CD4-positive, alpha-beta memory T cell (primary cell): ENCODE measurements at regions not wholly inside any gene's neighbourhood (a gene's known extent, or its start where the extent isn't known, plus 50 kb on each side); places are given as distances from the start of the nearest gene placed in this dataset.

Experiments used
- CTCF ChIA-PET: fragments of 350-600 bp; sonication (Branson Sonifier 250); formaldehyde crosslinking; loops from one replicate; lab custom pipeline; 2021; ENCODE audit warnings: inconsistent platforms; ENCODE audit not compliant: partially characterized antibody; lab: Charles Lee
- POLR2A ChIA-PET: fragments of 350-600 bp; sonication (Branson Sonifier 250); formaldehyde crosslinking; loops from one replicate; lab custom pipeline; 2021; ENCODE audit not compliant: partially characterized antibody; lab: Charles Lee
- DNase-seq, 5 donors: peaks; one replicate each; pipeline versions ENCODE4 v3.0.0 to v3.0.0-alpha.2; 2020 to 2022; ENCODE audit warnings: mixed read lengths in 1 of 5
- H3K27ac ChIP-seq: one replicate; pipeline ENCODE4 v1.7.0; 2013; ENCODE audit warnings: low read depth, low read length
- H3K27me3 ChIP-seq: 2 replicates; pipeline ENCODE4 v1.7.0; 2013; ENCODE audit warnings: mild to moderate bottlenecking, low read length, moderate library complexity; ENCODE audit not compliant: insufficient read depth
- H3K36me3 ChIP-seq: 2 replicates; pipeline ENCODE4 v1.7.0; 2013; ENCODE audit warnings: mild to moderate bottlenecking, low read length, moderate library complexity; ENCODE audit not compliant: insufficient read depth
- H3K4me1 ChIP-seq: 2 replicates; pipeline ENCODE4 v1.7.0; 2013; ENCODE audit warnings: mild to moderate bottlenecking, low read length, moderate library complexity; ENCODE audit not compliant: insufficient read depth
- H3K4me3 ChIP-seq, 2 donors: one replicate each; pipeline ENCODE4 v1.7.0; 2013; ENCODE audit warnings: low read length in 2 of 2, mild to moderate bottlenecking in 1 of 2
- H3K9me3 ChIP-seq, 2 donors: one replicate each; pipeline ENCODE4 v1.7.0; 2013; ENCODE audit warnings: low read length in 2 of 2, control low read depth in 1 of 2; ENCODE audit not compliant: control insufficient read depth in 1 of 2
- H3K27ac Mint-ChIP-seq, 7 donors: one replicate each; pipeline ENCODE4 v1.8.0; 2020 to 2021; ENCODE audit warnings: mixed read lengths in 7 of 7, mild to moderate bottlenecking in 6 of 7, inconsistent platforms in 3 of 7, moderate library complexity in 3 of 7
- H3K27me3 Mint-ChIP-seq, 2 donors: one replicate each; pipeline ENCODE4 v1.8.0; 2020 to 2021; ENCODE audit warnings: mixed read lengths in 2 of 2
- H3K36me3 Mint-ChIP-seq, 2 donors: one replicate each; pipeline ENCODE4 v1.8.0; 2020 to 2021; ENCODE audit warnings: mixed read lengths in 2 of 2, inconsistent platforms in 1 of 2, mild to moderate bottlenecking in 1 of 2
- H3K4me1 Mint-ChIP-seq, 4 donors: one replicate each; pipeline ENCODE4 v1.8.0; 2020 to 2021; ENCODE audit warnings: mixed read lengths in 4 of 4, mild to moderate bottlenecking in 1 of 4
- H3K4me3 Mint-ChIP-seq, 8 donors: one replicate each; pipeline ENCODE4 v1.8.0; 2020 to 2021; ENCODE audit warnings: mixed read lengths in 8 of 8, mild to moderate bottlenecking in 7 of 8, moderate library complexity in 6 of 8, inconsistent platforms in 3 of 8
- H3K9me3 Mint-ChIP-seq, 8 donors: one replicate each; pipeline ENCODE4 v1.8.0; 2020 to 2021; ENCODE audit warnings: mixed read lengths in 8 of 8, mild to moderate bottlenecking in 5 of 8, inconsistent platforms in 3 of 8, moderate library complexity in 1 of 8
- intact Hi-C: fragments of 100-400 bp; cut with micrococcal nuclease; formaldehyde crosslinking; loops from one replicate; pipeline ENCODE4 v1.15.1; 2023

GRCh38 chr10:106493751-106494150, 670.8 kb downstream of the SORCS1 start:
- Mint-ChIP-seq H3K4me1 (no peaks in the 10 kb centered on the region), H3K9me3 (peaks cover 0 to 12% (median 6%) of the 10 kb centered on the region in 8 donors), H3K4me3 (no peak overlapping the region), H3K27ac (no peak overlapping the region), H3K27me3 (no peaks in the 10 kb centered on the region), H3K36me3 (no peaks in the 10 kb centered on the region)
- DNase-seq: no peak
- POLR2A ChIA-PET: no interaction called here
- intact Hi-C loops: no loop called here
- H3K27me3 ChIP-seq: no peaks in the 10 kb centered on the region
- no peak overlapping the region for H3K4me3 ChIP-seq
- H3K27ac ChIP-seq: no peak overlapping the region
- CTCF ChIA-PET: no interaction called here
- H3K4me1 ChIP-seq: no peaks in the 10 kb centered on the region
- peaks cover 0 to 5% of the 10 kb centered on the region in 2 donors for H3K9me3 ChIP-seq
- no peaks in the 10 kb centered on the region for H3K36me3 ChIP-seq

GRCh38 chr10:106493226-106493625, 671.3 kb downstream of the SORCS1 start:
- no peak overlapping the region for H3K27ac Mint-ChIP-seq
- intact Hi-C loops: no loop called here
- CTCF ChIA-PET: no interaction called here

GRCh38 chr10:106487726-106488125, 676.8 kb downstream of the SORCS1 start:
- Histone ChIP-seq H3K4me3 (no peak overlapping the region), H3K27me3 (no peaks in the 10 kb centered on the region), H3K9me3 (no peaks in the 10 kb centered on the region), H3K36me3 (no peaks in the 10 kb centered on the region), H3K27ac (no peak overlapping the region), H3K4me1 (no peaks in the 10 kb centered on the region)
- ChIA-PET POLR2A (no interaction called here), CTCF (no interaction called here)
- no peak for DNase-seq
- Mint-ChIP-seq H3K36me3 (no peaks in the 10 kb centered on the region), H3K4me3 (no peak overlapping the region), H3K4me1 (no peaks in the 10 kb centered on the region), H3K9me3 (peaks cover 0 to 25% (median 4%) of the 10 kb centered on the region in 8 donors), H3K27me3 (no peaks in the 10 kb centered on the region), H3K27ac (no peak overlapping the region)
- intact Hi-C loops: no loop called here

More at GRCh38 chr10:106493226-106493625, 671.3 kb downstream of the SORCS1 start:
- no peaks in the 10 kb centered on the region for H3K27me3 Mint-ChIP-seq
- Histone ChIP-seq H3K36me3 (no peaks in the 10 kb centered on the region), H3K9me3 (peaks cover 0 to 5% of the 10 kb centered on the region in 2 donors), H3K4me3 (no peak overlapping the region), H3K27me3 (no peaks in the 10 kb centered on the region), H3K27ac (no peak overlapping the region), H3K4me1 (no peaks in the 10 kb centered on the region)
- no peak overlapping the region for H3K4me3 Mint-ChIP-seq
- POLR2A ChIA-PET: no interaction called here
- no peak for DNase-seq
- H3K36me3 Mint-ChIP-seq: no peaks in the 10 kb centered on the region
- peaks cover 0 to 13% (median 4%) of the 10 kb centered on the region in 8 donors for H3K9me3 Mint-ChIP-seq
- no peaks in the 10 kb centered on the region for H3K4me1 Mint-ChIP-seq

- Histone ChIP-seq H3K27ac (no peak overlapping the region), H3K27me3 (no peaks in the 10 kb centered on the region), H3K4me3 (no peak overlapping the region), H3K4me1 (no peaks in the 10 kb centered on the region), H3K9me3 (no peaks in the 10 kb centered on the region), H3K36me3 (no peaks in the 10 kb centered on the region)
- DNase-seq: no peak
- Mint-ChIP-seq H3K4me1 (no peaks in the 10 kb centered on the region), H3K36me3 (no peaks in the 10 kb centered on the region), H3K27ac (no peak overlapping the region), H3K4me3 (no peak overlapping the region), H3K27me3 (no peaks in the 10 kb centered on the region), H3K9me3 (peaks cover 2 to 28% (median 13%) of the 10 kb centered on the region in 8 donors)
- ChIA-PET CTCF (no interaction called here), POLR2A (no interaction called here)
- intact Hi-C loops: no loop called here
These were observed 682.8 kb downstream of the SORCS1 start for GRCh38 chr10:106481598-106482275.

GRCh38 chr10:106479636-106480035, 684.9 kb downstream of the SORCS1 start:
- intact Hi-C loops: no loop called here
- H3K27me3 Mint-ChIP-seq: no peaks in the 10 kb centered on the region
- POLR2A ChIA-PET: no interaction called here

GRCh38 chr10:106474876-106475275, 689.6 kb downstream of the SORCS1 start:
- Mint-ChIP-seq H3K9me3 (peaks cover 1 to 31% (median 17%) of the 10 kb centered on the region in 8 donors), H3K36me3 (no peaks in the 10 kb centered on the region), H3K4me3 (no peak overlapping the region), H3K27ac (no peak overlapping the region), H3K27me3 (no peaks in the 10 kb centered on the region), H3K4me1 (no peaks in the 10 kb centered on the region)
- no peaks in the 10 kb centered on the region for H3K9me3 ChIP-seq
- no peaks in the 10 kb centered on the region for H3K36me3 ChIP-seq
- no peak overlapping the region for H3K4me3 ChIP-seq
- H3K27ac ChIP-seq: no peak overlapping the region
- ChIA-PET POLR2A (no interaction called here), CTCF (no interaction called here)
- intact Hi-C loops: no loop called here
- no peaks in the 10 kb centered on the region for H3K27me3 ChIP-seq
- no peak for DNase-seq
- H3K4me1 ChIP-seq: no peaks in the 10 kb centered on the region

More at GRCh38 chr10:106479636-106480035, 684.9 kb downstream of the SORCS1 start:
- Histone ChIP-seq H3K36me3 (no peaks in the 10 kb centered on the region), H3K9me3 (no peaks in the 10 kb centered on the region), H3K4me1 (no peaks in the 10 kb centered on the region), H3K27me3 (no peaks in the 10 kb centered on the region), H3K4me3 (no peak overlapping the region), H3K27ac (no peak overlapping the region)
- H3K36me3 Mint-ChIP-seq: no peaks in the 10 kb centered on the region
- H3K4me1 Mint-ChIP-seq: no peaks in the 10 kb centered on the region
- CTCF ChIA-PET: no interaction called here
- DNase-seq: no peak
- no peak overlapping the region for H3K4me3 Mint-ChIP-seq
- peaks cover 2 to 21% (median 11%) of the 10 kb centered on the region in 8 donors for H3K9me3 Mint-ChIP-seq
- H3K27ac Mint-ChIP-seq: no peak overlapping the region

GRCh38 chr10:106473129-106473685, 691.3 kb downstream of the SORCS1 start:
- intact Hi-C loops: no loop called here
- Histone ChIP-seq H3K4me3 (no peak overlapping the region), H3K9me3 (no peaks in the 10 kb centered on the region), H3K4me1 (no peaks in the 10 kb centered on the region), H3K27ac (no peak overlapping the region), H3K27me3 (no peaks in the 10 kb centered on the region), H3K36me3 (no peaks in the 10 kb centered on the region)
- Mint-ChIP-seq H3K4me3 (no peak overlapping the region), H3K9me3 (peaks cover 4 to 42% (median 21%) of the 10 kb centered on the region in 8 donors), H3K4me1 (no peaks in the 10 kb centered on the region), H3K27me3 (no peaks in the 10 kb centered on the region), H3K27ac (no peak overlapping the region), H3K36me3 (no peaks in the 10 kb centered on the region)
- no peak for DNase-seq
- ChIA-PET POLR2A (no interaction called here), CTCF (no interaction called here)
